ENCODE measurements at regions not wholly inside any gene's neighbourhood (a gene's known extent, or its start where the extent isn't known, plus 50 kb on each side); places are given as distances from the start of the nearest gene placed in this dataset.
"Not testable (repeated sequence)": the region's sequence is repeated elsewhere in the genome, so short reads cannot be mapped to it uniquely, and the experiment has no call there.

- TF ChIP-seq MAX (IDR thresholded peaks at IDR 0.05; ENCODE audit: low read depth, low read length); CTCF (IDR thresholded peaks at IDR 0.05; ENCODE audit: low read depth, low read length); POLR2A (IDR thresholded peaks at IDR 0.05; ENCODE audit: extremely low read depth, insufficient read length): not testable (repeated sequence)
These were observed 115.2 kb downstream of the CRYBB2 start for GRCh38 chr22:25334631-25335030.
